ENCODE measurements at regions not wholly inside any gene's neighbourhood (a gene's known extent, or its start where the extent isn't known, plus 50 kb on each side); places are given as distances from the start of the nearest gene placed in this dataset.

DNA sequence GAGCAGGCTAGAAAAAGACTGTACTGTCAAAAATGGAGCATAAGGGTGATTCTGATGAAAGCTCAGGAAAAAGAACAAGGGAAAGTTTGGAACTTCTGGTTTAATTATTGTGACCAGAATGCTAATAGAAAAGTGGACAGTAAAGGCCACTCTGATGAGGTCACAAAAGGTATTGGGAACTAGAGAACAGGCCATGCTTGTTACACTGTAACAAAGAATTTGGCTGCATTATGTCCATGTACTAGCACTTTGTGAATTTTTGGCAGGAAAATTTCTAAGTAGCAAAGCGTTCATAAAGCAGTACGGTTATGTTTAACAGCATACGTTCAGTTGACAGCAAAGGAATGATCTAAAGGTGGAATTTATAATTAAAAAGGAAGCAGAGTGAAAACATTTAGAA, 418.6 kb downstream of the TRIB2 start:
- TF ChIP-seq EZH2phosphoT487 (IDR thresholded peaks at IDR 0.05; ENCODE audit: insufficient read depth, low read depth) (no peak), EZH2 (IDR thresholded peaks at IDR 0.05; ENCODE audit: insufficient read depth, poor library complexity, severe bottlenecking) (no peak)

Data from GM23248 (cell line).